NB4 (cell line): ENCODE measurements at regions not wholly inside any gene's neighbourhood (a gene's known extent, or its start where the extent isn't known, plus 50 kb on each side); places are given as distances from the start of the nearest gene placed in this dataset.

Experiments
- DNase-seq: peaks from one replicate; pipeline ENCODE4 v3.0.0; 2010; ENCODE audit warnings: low read depth
- H3K4me3 ChIP-seq: one replicate; pipeline ENCODE4 v1.5.1; 2011; ENCODE audit warnings: mild to moderate bottlenecking, low read depth, low read length, moderate library complexity
- CTCF ChIP-seq: IDR thresholded peaks from one replicate; pipeline ENCODE4 v1.5.1; 2012; ENCODE audit warnings: low read depth, low read length
- MYC ChIP-seq: IDR thresholded peaks from 2 replicates; pipeline ENCODE4 v1.6.1; 2011; ENCODE audit warnings: low read depth, low read length
- POLR2A ChIP-seq: IDR thresholded peaks from 2 replicates; pipeline ENCODE4 v1.6.1; 2011; ENCODE audit warnings: mild to moderate bottlenecking; ENCODE audit not compliant: insufficient read length; ENCODE audit errors: extremely low read depth
- TF ChIP-seq, protein P1 (sequence below): IDR thresholded peaks from 2 replicates; pipeline ENCODE4 v1.6.1; 2011; ENCODE audit warnings: low read depth, low read length

DNA sequence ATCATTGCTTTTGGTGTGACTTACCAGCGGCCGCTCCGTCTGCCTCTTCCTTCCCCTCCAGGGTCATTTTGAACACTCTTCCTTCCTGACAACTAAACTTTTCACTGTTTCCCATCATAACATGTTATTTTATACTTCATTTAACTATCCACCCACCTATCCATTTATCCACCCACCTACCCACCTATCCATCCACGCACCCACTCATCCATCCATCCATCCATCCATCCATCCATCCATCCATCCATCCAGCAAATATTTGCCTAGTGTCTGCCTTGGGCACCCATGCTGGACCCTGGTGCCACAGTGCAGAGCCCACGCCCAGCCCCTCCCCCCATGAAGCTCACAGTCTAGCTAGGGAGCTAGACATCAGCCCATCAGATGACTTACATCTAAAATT is 254.9 kb downstream of the TLE3 start:
- DNase-seq = no peak
- H3K4me3 ChIP-seq = no peak overlapping the region
- TF ChIP-seq, protein P1, sequence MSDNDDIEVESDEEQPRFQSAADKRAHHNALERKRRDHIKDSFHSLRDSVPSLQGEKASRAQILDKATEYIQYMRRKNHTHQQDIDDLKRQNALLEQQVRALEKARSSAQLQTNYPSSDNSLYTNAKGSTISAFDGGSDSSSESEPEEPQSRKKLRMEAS = no peak
- TF ChIP-seq POLR2A (no peak), MYC (no peak), CTCF (no peak)

DNA sequence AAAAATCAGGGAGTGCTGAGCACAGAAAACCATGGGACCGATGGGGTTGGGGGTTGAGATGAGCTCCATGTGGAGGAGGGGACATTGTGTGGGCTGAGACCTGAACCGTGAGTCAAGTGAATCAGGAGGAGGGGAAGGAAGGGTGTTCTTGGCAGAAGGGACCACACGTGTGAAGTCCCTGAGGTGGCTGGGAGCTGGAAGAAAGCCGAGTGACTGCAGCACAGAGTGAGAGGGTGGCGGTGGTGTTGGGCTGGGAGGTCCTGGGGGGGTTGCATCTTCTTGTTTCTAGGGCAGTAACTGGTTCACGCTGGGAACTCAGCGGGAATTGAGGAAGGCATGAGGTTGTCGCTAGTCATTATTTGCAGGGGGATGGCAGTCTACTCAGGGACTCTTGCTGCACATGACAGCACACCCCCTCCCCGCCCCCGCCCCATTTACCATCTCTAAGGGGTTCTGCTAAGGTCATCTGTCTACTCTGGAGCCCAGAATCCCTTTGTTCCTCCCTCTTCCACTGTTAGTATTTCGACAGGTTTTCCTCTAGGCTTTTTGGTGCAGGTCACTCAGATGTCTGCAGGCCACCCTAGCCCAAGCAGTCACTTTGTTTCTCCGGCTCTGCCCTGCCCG is 254.3 kb downstream of the TLE3 start:
- TF ChIP-seq MYC = no peak
- TF ChIP-seq CTCF = no peak
- no peak for TF ChIP-seq POLR2A
- TF ChIP-seq, protein P1 = no peak
- no peak overlapping the region for H3K4me3 ChIP-seq

GRCh38 chr15:69843900-69844304 is 253.8 kb downstream of the TLE3 start:
- TF ChIP-seq CTCF (no peak), POLR2A (no peak), MYC (no peak)
- TF ChIP-seq, protein P1 = no peak
- no peak overlapping the region for H3K4me3 ChIP-seq
- no peak for DNase-seq

More for the DNA sequence above, 254.3 kb downstream of the TLE3 start:
- DNase-seq = no peak

DNA sequence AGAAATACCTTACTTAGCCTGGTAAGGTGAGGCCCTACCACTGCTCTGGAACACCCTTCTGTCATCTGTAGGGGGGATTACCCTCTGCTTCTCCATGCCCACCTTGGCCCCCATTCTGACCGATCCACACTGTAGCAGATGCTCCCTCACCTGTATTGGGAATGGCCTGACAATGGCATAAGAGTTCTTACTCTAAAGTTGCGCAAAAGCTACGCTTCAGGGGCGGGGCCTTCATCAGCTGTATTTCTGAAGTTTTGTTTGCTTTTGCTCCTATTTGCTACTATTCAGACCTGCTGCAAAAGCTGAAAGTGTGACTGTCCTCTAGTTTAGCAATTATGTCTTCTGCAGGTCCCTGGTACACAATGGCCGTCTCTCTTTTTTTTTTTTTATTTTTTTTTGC is 252.6 kb downstream of the TLE3 start:
- TF ChIP-seq CTCF (no peak), POLR2A (no peak), MYC (no peak)
- TF ChIP-seq, protein P1 = no peak
- no peak overlapping the region for H3K4me3 ChIP-seq
- DNase-seq = no peak

DNA sequence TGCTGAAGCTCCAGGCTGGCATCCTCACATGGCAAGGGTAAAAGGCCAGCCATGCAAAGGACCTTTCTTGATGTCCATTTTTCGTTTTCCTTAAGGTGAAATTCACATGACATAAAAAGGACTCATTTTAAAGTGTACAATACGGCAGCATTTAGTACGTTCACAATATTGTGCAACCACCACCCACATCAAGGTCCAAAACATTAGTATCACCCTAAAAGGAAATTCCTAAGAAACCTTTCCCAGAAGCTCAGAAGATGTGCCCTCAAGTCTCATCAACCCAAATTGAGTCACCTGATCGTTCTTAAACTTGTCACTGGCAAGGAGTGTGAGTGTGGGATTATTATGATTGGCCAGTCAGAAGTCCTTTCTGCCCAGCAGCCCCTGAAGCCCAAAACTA is 250.1 kb downstream of the TLE3 start:
- no peak for DNase-seq
- H3K4me3 ChIP-seq = no peak overlapping the region
- TF ChIP-seq, protein P1 = no peak
- TF ChIP-seq MYC = no peak
- no peak for TF ChIP-seq POLR2A
- no peak for TF ChIP-seq CTCF

DNA sequence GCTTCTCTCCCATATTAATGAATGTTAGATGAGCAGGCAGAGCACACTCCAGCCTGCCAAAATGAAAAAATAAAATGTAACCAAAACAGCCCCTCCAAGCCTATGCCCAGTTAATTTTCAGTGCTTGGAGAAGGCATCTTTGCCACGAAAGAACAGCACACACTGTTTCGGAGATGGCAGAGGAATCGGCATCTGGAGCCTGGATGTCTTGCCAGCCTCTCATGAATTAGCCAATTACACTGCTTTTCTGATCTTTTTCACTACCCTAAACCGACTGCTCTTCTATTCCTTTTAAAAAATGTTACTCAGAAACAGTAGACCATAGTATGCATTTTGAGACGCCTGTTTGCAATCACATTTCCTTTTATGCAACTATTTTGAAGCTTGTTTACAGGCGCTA is 249.6 kb downstream of the TLE3 start:
- TF ChIP-seq CTCF = no peak
- no peak for TF ChIP-seq POLR2A
- TF ChIP-seq MYC = no peak
- TF ChIP-seq, protein P1 = no peak
- no peak for DNase-seq
- no peak overlapping the region for H3K4me3 ChIP-seq
